IMR-90 (cell line): ENCODE measurements at regions not wholly inside any gene's neighbourhood (a gene's known extent, or its start where the extent isn't known, plus 50 kb on each side); places are given as distances from the start of the nearest gene placed in this dataset.
"Not testable (repeated sequence)": the region's sequence is repeated elsewhere in the genome, so short reads cannot be mapped to it uniquely, and the experiment has no call there.

Experiments used
- ATAC-seq: fragments of 200-7000 bp; cut with Tn5 transposase; 2 replicates; pipeline ENCODE4 v1.9.1; 2020; ENCODE audit warnings: low read depth, mild to moderate bottlenecking, moderate library complexity
- BruUV-seq: library from RNA; stranded (reverse); fragments of 400-500 nt; replicated peaks from 2 replicates; lab custom pipeline; 2021; lab: Mats Ljungman, UMichigan
- CTCF ChIA-PET: fragments of 300-600 bp; formaldehyde crosslinking; extraction: SDS; loops from one replicate; lab custom pipeline; 2021; ENCODE audit warnings: antibody characterized with exemption; lab: Yijun Ruan, JAX
- POLR2A ChIA-PET: fragments of 300-600 bp; sonication (Branson Sonifier 250); formaldehyde crosslinking; loops from one replicate; lab custom pipeline; 2022; ENCODE audit warnings: antibody characterized with exemption; ENCODE audit not compliant: unreplicated experiment; lab: Charles Lee
- DNase-seq: peaks from one replicate; pipeline ENCODE4 v3.0.0; 2013
- H2AFZ ChIP-seq: replicated peaks from 2 replicates; pipeline ENCODE3; 2013; ENCODE audit warnings: low read length, mild to moderate bottlenecking; ENCODE audit not compliant: poor library complexity
- H2AK5ac ChIP-seq: 2 replicates; pipeline ENCODE4 v1.6.1; 2013; ENCODE audit warnings: low read depth, low read length, inconsistent platforms
- H2AK9ac ChIP-seq: replicated peaks from 2 replicates; pipeline ENCODE3; 2013; ENCODE audit warnings: mild to moderate bottlenecking, low read depth, low read length, moderate library complexity; ENCODE audit not compliant: poor library complexity
- H2BK120ac ChIP-seq: 2 replicates; pipeline ENCODE4 v1.6.1; 2013; ENCODE audit warnings: low read depth, low read length, inconsistent platforms
- H2BK15ac ChIP-seq: 3 replicates; pipeline ENCODE4 v1.6.1; 2013; ENCODE audit warnings: low read depth, low read length, inconsistent platforms
- H2BK20ac ChIP-seq: 2 replicates; pipeline ENCODE4 v1.6.1; 2013; ENCODE audit warnings: low read depth, mild to moderate bottlenecking, inconsistent platforms, low read length, moderate library complexity
- H2BK5ac ChIP-seq: 2 replicates; pipeline ENCODE4 v1.6.1; 2013; ENCODE audit warnings: mild to moderate bottlenecking, low read depth, low read length, inconsistent platforms; ENCODE audit not compliant: poor library complexity, severe bottlenecking
- H3K14ac ChIP-seq: replicated peaks from 2 replicates; pipeline ENCODE4 v1.6.1; 2013; ENCODE audit warnings: low read depth, low read length, inconsistent platforms
- H3K18ac ChIP-seq: 2 replicates; pipeline ENCODE4 v1.6.1; 2013; ENCODE audit warnings: low read depth, low read length, control low read depth
- H3K23ac ChIP-seq: 2 replicates; pipeline ENCODE4 v1.6.1; 2013; ENCODE audit warnings: low read depth, low read length, inconsistent platforms
- H3K27ac ChIP-seq: 2 replicates; pipeline ENCODE4 v1.5.1; 2013; ENCODE audit warnings: mild to moderate bottlenecking, control low read depth, low read length; ENCODE audit not compliant: insufficient read depth
- H3K27me3 ChIP-seq: 2 replicates; pipeline ENCODE4 v1.6.1; 2013; ENCODE audit warnings: low read length; ENCODE audit not compliant: control insufficient read depth, insufficient read depth
- H3K36me3 ChIP-seq: 2 replicates; pipeline ENCODE4 v1.6.1; 2013; ENCODE audit warnings: low read length, mixed read lengths; ENCODE audit not compliant: control insufficient read depth, insufficient read depth
- H3K4ac ChIP-seq: 2 replicates; pipeline ENCODE4 v1.6.1; 2013; ENCODE audit warnings: low read depth, low read length, inconsistent platforms
- H3K4me1 ChIP-seq: 2 replicates; pipeline ENCODE4 v1.6.1; 2013; ENCODE audit warnings: low read length, mixed read lengths; ENCODE audit not compliant: control insufficient read depth, insufficient read depth
- H3K4me2 ChIP-seq: 2 replicates; pipeline ENCODE4 v1.6.1; 2013; ENCODE audit warnings: low read depth, mild to moderate bottlenecking, control low read depth, low read length, moderate library complexity
- H3K4me3 ChIP-seq: 2 replicates; pipeline ENCODE4 v1.5.1; 2013; ENCODE audit warnings: low read depth, mild to moderate bottlenecking, control low read depth, low read length, moderate library complexity; ENCODE audit not compliant: insufficient read depth
- H3K56ac ChIP-seq: 2 replicates; pipeline ENCODE4 v1.6.1; 2013; ENCODE audit warnings: low read length, inconsistent platforms; ENCODE audit not compliant: insufficient read depth; ENCODE audit errors: extremely low read depth
- H3K79me1 ChIP-seq, 2 experiments: 2 replicates each; pipeline ENCODE4 v1.6.1; 2013; ENCODE audit warnings: low read length in 2 of 2, inconsistent platforms in 1 of 2, low read depth in 1 of 2
- H3K9ac ChIP-seq: 2 replicates; pipeline ENCODE4 v1.6.1; 2013; ENCODE audit warnings: low read depth, low read length, control low read depth
- H3K9me1 ChIP-seq: 2 replicates; pipeline ENCODE4 v1.6.1; 2013; ENCODE audit warnings: low read length, inconsistent platforms; ENCODE audit not compliant: insufficient read depth
- H3K9me3 ChIP-seq: 2 replicates; pipeline ENCODE4 v1.6.1; 2013; ENCODE audit warnings: low read length; ENCODE audit not compliant: control insufficient read depth, insufficient read depth
- H4K20me1 ChIP-seq: 2 replicates; pipeline ENCODE4 v1.6.1; 2013; ENCODE audit warnings: low read length, inconsistent platforms; ENCODE audit not compliant: insufficient read depth
- H4K5ac ChIP-seq: 2 replicates; pipeline ENCODE4 v1.6.1; 2013; ENCODE audit warnings: mild to moderate bottlenecking, low read depth, low read length, control low read depth
- H4K8ac ChIP-seq, 2 experiments: 2 replicates each; pipeline ENCODE4 v1.6.1; 2013; ENCODE audit warnings: low read depth in 2 of 2, low read length in 2 of 2, control low read depth in 1 of 2, inconsistent platforms in 1 of 2
- H4K91ac ChIP-seq: 2 replicates; pipeline ENCODE4 v1.6.1; 2013; ENCODE audit warnings: low read depth, low read length, inconsistent platforms; ENCODE audit not compliant: insufficient read depth
- WGBS, 2 experiments: methylation state at CpG; one replicate each; pipeline versions ENCODE4 v1.1.5 to v1.1.7; 2013; ENCODE audit warnings: missing lambda C conversion rate in 2 of 2; ENCODE audit not compliant: insufficient read length in 1 of 2; ENCODE audit errors: extremely low coverage in 2 of 2; 5-methylcytosine and 5-hydroxymethylcytosine counted together
- dilution Hi-C: fragments of 300-500 bp; cut with HindIII; formaldehyde crosslinking; loops from one replicate; pipeline ENCODE4 v1.14.3; 2018; ENCODE audit warnings: low sequenced_read_pairs; ENCODE audit not compliant: unreplicated experiment
- in situ Hi-C: fragments of 300-500 bp; cut with MboI; formaldehyde crosslinking; loops from 3 replicates; pipeline ENCODE4 v1.14.3; 2019; ENCODE audit warnings: low sequenced_read_pairs, inconsistent platforms, mixed read lengths
- intact Hi-C: fragments of 100-400 bp; cut with micrococcal nuclease; formaldehyde crosslinking; loops from 2 replicates; pipeline ENCODE4 v1.10.0; 2022

DNA sequence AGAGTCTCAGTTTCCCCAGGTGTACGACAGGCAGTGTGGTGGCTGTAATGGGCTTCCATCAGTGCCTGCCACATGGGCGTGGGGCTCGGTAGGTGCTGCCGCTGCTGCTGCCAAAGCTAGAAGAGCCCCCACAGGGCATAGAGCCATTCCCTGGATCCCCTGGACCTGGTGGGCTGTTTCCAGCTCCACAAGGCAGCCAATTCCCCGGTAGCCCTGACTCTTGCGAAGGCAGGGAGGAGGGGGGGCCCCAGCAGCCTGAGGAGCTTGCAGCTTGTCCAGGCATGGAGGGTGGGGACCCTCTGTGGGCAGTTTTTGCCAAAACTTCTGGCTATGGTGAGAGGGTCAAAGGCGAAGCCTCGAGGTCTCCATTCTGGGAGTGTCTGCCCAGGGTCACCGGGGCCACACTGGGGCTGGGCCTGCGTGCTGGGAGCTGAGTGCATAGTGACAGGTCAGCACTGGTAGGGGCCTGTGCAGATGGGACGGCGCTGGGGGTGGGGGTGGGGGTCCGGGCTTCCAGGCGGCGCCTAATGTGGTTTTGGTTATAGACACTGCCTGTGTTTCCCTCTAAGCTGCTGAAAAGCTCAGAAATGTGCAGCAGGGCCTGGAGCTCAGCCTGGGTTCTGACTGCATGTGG lies 56.8 kb upstream of the METTL9 start:
- H2BK15ac ChIP-seq, H2AFZ ChIP-seq, intact Hi-C loops, H3K23ac ChIP-seq, dilution Hi-C loops, H3K4me2 ChIP-seq, H3K27ac ChIP-seq, H2AK5ac ChIP-seq, H2BK5ac ChIP-seq, H4K91ac ChIP-seq, CTCF ChIA-PET, in situ Hi-C loops, ATAC-seq, H2AK9ac ChIP-seq, H3K14ac ChIP-seq, H3K36me3 ChIP-seq, H3K4me3 ChIP-seq, H4K20me1 ChIP-seq, H4K5ac ChIP-seq, H3K9me3 ChIP-seq, H3K4ac ChIP-seq, H3K27me3 ChIP-seq, H4K8ac ChIP-seq, H3K18ac ChIP-seq, H2BK120ac ChIP-seq, DNase-seq, H3K79me1 ChIP-seq, BruUV-seq, H2BK20ac ChIP-seq, H3K9ac ChIP-seq, H3K4me1 ChIP-seq, POLR2A ChIA-PET, H3K56ac ChIP-seq: not testable (repeated sequence)
- WGBS, 2 experiments: 70% methylated on average over 2 of the region's 15 CpGs; no CpG with 5 or more reads in 1 of the 2 experiments
- peaks cover 10% of the 10 kb centered on the region for H3K9me1 ChIP-seq

DNA sequence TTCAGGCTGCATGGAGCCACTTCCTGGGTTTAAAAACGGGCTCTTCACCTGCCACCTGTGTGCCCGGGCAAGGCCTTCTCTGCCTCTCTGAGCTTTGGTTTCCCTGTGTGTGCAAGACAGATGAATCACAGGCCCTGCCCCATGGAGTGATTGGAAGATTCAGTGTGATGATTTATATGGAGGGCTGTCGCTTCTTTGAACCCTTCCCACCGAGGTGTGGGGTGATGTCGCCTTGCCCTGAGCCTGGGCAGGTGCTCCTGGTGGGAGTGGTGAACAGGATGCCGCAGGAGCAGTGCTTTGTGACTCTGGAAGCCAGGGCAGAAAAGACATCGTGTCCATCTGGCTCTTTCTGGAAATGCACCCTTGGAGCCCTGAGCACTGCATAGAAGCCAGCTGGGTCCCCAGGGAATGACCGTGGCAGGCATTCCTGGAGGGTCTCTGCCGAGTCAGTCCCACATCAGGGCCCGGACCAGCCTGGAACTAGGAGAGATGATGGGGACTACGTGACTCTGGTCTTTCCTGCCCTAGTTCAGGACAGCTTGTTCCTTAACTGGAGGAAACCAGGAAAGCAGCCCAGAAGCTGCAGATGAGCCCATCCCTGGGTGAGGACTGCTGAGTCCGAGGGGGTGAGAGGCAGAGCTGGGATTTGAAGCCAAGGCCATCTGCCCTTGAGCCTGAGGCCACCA lies 56.1 kb upstream of the METTL9 start:
- in situ Hi-C loops, H4K5ac ChIP-seq, H3K18ac ChIP-seq, H3K56ac ChIP-seq, H3K23ac ChIP-seq, H2AK9ac ChIP-seq, H4K8ac ChIP-seq, H2BK15ac ChIP-seq, H4K20me1 ChIP-seq, H2BK5ac ChIP-seq, H3K4me1 ChIP-seq, H2AFZ ChIP-seq, ATAC-seq, intact Hi-C loops, H2BK120ac ChIP-seq, H4K91ac ChIP-seq, H3K14ac ChIP-seq, H3K79me1 ChIP-seq, H3K27me3 ChIP-seq, DNase-seq, H2AK5ac ChIP-seq, H3K4ac ChIP-seq, CTCF ChIA-PET, BruUV-seq, dilution Hi-C loops, H3K9me3 ChIP-seq, H2BK20ac ChIP-seq, H3K4me3 ChIP-seq, H3K36me3 ChIP-seq, POLR2A ChIA-PET, H3K9ac ChIP-seq, H3K4me2 ChIP-seq, H3K27ac ChIP-seq: not testable (repeated sequence)
- 67% methylated on average over 1 of the region's 12 CpGs; no CpG with 5 or more reads in 1 of the 2 experiments for WGBS, 2 experiments
- H3K9me1 ChIP-seq: peaks cover 10% of the 10 kb centered on the region
